H9 (cell line): ENCODE measurements at regions not wholly inside any gene's neighbourhood (a gene's known extent, or its start where the extent isn't known, plus 50 kb on each side); places are given as distances from the start of the nearest gene placed in this dataset.

Source experiments
- DNase-seq: peaks from one replicate; pipeline ENCODE4 v3.0.0-alpha.2; 2017
- H2AFZ ChIP-seq: one replicate; pipeline ENCODE4 v1.6.1; 2013; ENCODE audit warnings: mild to moderate bottlenecking, low read length, control low read depth, moderate library complexity
- H2AK5ac ChIP-seq: 2 replicates; pipeline ENCODE4 v1.6.1; 2013; ENCODE audit warnings: low read length, control low read depth, mixed read lengths; ENCODE audit not compliant: insufficient read length
- H2BK120ac ChIP-seq: one replicate; pipeline ENCODE4 v1.6.1; 2013; ENCODE audit warnings: low read depth, mild to moderate bottlenecking, low read length, control low read depth, inconsistent platforms; ENCODE audit not compliant: poor library complexity, severe bottlenecking
- H2BK12ac ChIP-seq: 2 replicates; pipeline ENCODE4 v1.6.1; 2013; ENCODE audit warnings: low read length, control low read depth, mixed read lengths, low read depth; ENCODE audit not compliant: insufficient read length
- H2BK15ac ChIP-seq: 2 replicates; pipeline ENCODE4 v1.6.1; 2013; ENCODE audit warnings: low read depth, low read length, control low read depth
- H2BK20ac ChIP-seq: one replicate; pipeline ENCODE4 v1.6.1; 2013; ENCODE audit warnings: low read depth, mild to moderate bottlenecking, low read length, control low read depth, inconsistent platforms; ENCODE audit not compliant: poor library complexity, severe bottlenecking
- H2BK5ac ChIP-seq: 2 replicates; pipeline ENCODE4 v1.6.1; 2013; ENCODE audit warnings: low read length, control low read depth, mixed read lengths; ENCODE audit not compliant: insufficient read length
- H3K14ac ChIP-seq: 2 replicates; pipeline ENCODE4 v1.6.1; 2013; ENCODE audit warnings: low read length, control low read depth; ENCODE audit not compliant: insufficient read depth
- H3K18ac ChIP-seq: 2 replicates; pipeline ENCODE4 v1.6.1; 2013; ENCODE audit warnings: low read depth, mild to moderate bottlenecking, mixed read lengths, low read length, control low read depth; ENCODE audit not compliant: insufficient read length
- H3K23ac ChIP-seq: 2 replicates; pipeline ENCODE4 v1.6.1; 2013; ENCODE audit warnings: low read length, control low read depth, mixed read lengths, low read depth; ENCODE audit not compliant: insufficient read length
- H3K23me2 ChIP-seq: 2 replicates; pipeline ENCODE4 v1.6.1; 2013; ENCODE audit warnings: low read depth, mild to moderate bottlenecking, mixed read lengths, low read length, control low read depth; ENCODE audit not compliant: insufficient read length, poor library complexity, severe bottlenecking
- H3K27ac ChIP-seq: 2 replicates; pipeline ENCODE4 v1.5.1; 2013; ENCODE audit warnings: low read length, control low read depth, mixed read lengths, low read depth; ENCODE audit not compliant: insufficient read length
- H3K27me3 ChIP-seq: 2 replicates; pipeline ENCODE4 v1.6.1; 2013; ENCODE audit warnings: low read length, control low read depth, inconsistent platforms; ENCODE audit not compliant: insufficient read depth
- H3K4ac ChIP-seq: 2 replicates; pipeline ENCODE4 v1.6.1; 2013; ENCODE audit warnings: low read depth, mild to moderate bottlenecking, control low read depth, inconsistent platforms, low read length, moderate library complexity
- H3K4me1 ChIP-seq: 2 replicates; pipeline ENCODE4 v1.6.1; 2013; ENCODE audit warnings: low read length, control low read depth, inconsistent platforms; ENCODE audit not compliant: insufficient read depth
- H3K4me2 ChIP-seq: 2 replicates; pipeline ENCODE4 v1.6.1; 2013; ENCODE audit warnings: low read length, control low read depth, mixed read lengths; ENCODE audit not compliant: insufficient read length, insufficient read depth
- H3K56ac ChIP-seq: 2 replicates; pipeline ENCODE4 v1.6.1; 2013; ENCODE audit warnings: low read depth, mild to moderate bottlenecking, mixed read lengths, low read length, control low read depth; ENCODE audit not compliant: insufficient read length
- H3K79me1 ChIP-seq: 2 replicates; pipeline ENCODE4 v1.6.1; 2013; ENCODE audit warnings: low read depth, mild to moderate bottlenecking, moderate library complexity, low read length, control low read depth, inconsistent platforms; ENCODE audit not compliant: insufficient read depth, poor library complexity, severe bottlenecking
- H3K79me2 ChIP-seq: 2 replicates; pipeline ENCODE4 v1.6.1; 2013; ENCODE audit warnings: low read length, control low read depth, inconsistent platforms; ENCODE audit not compliant: insufficient read depth
- H3K9ac ChIP-seq: 2 replicates; pipeline ENCODE4 v1.6.1; 2013; ENCODE audit warnings: low read length, control low read depth, mixed read lengths; ENCODE audit not compliant: insufficient read length; ENCODE audit errors: extremely low read depth
- H3K9me3 ChIP-seq: one replicate; pipeline ENCODE4 v1.6.1; 2013; ENCODE audit warnings: low read depth, low read length, inconsistent platforms; ENCODE audit not compliant: control insufficient read depth
- H3T11ph ChIP-seq: one replicate; pipeline ENCODE4 v1.6.1; 2013; ENCODE audit warnings: mild to moderate bottlenecking, low read length, control low read depth, inconsistent platforms
- H4K20me1 ChIP-seq: one replicate; pipeline ENCODE4 v1.6.1; 2013; ENCODE audit not compliant: control insufficient read depth, insufficient read length, insufficient read depth
- H4K5ac ChIP-seq: 2 replicates; pipeline ENCODE4 v1.6.1; 2013; ENCODE audit warnings: low read depth, mild to moderate bottlenecking, mixed read lengths, low read length, control low read depth; ENCODE audit not compliant: insufficient read length
- H4K8ac ChIP-seq: replicated peaks from 2 replicates; pipeline ENCODE4 v1.6.1; 2013; ENCODE audit warnings: low read length, control low read depth, mixed read lengths, low read depth; ENCODE audit not compliant: insufficient read length
- H4K91ac ChIP-seq: 2 replicates; pipeline ENCODE4 v1.6.1; 2013; ENCODE audit warnings: low read depth, mild to moderate bottlenecking, moderate library complexity, mixed read lengths, low read length, control low read depth; ENCODE audit not compliant: insufficient read length
- H3K27ac Mint-ChIP-seq, 3 experiments: 2 replicates in 2 of 3; 3 replicates in 1 of 3; pipeline ENCODE4 v1.8.0; 2020 to 2021; ENCODE audit warnings: mixed read lengths in 3 of 3, mild to moderate bottlenecking in 1 of 3, moderate library complexity in 1 of 3
- H3K27me3 Mint-ChIP-seq: 2 replicates; pipeline ENCODE4 v1.8.0; 2021; ENCODE audit warnings: low read depth, mild to moderate bottlenecking, moderate library complexity, mixed read lengths
- H3K36me3 Mint-ChIP-seq, 3 experiments: 2 replicates in 2 of 3; 3 replicates in 1 of 3; pipeline ENCODE4 v1.8.0; 2020 to 2021; ENCODE audit warnings: low read depth in 3 of 3, mixed read lengths in 3 of 3; ENCODE audit not compliant: insufficient read depth in 1 of 3
- H3K4me1 Mint-ChIP-seq, 2 experiments: 2 replicates each; pipeline ENCODE4 v1.8.0; 2020; ENCODE audit warnings: mixed read lengths in 2 of 2
- H3K4me3 Mint-ChIP-seq, 2 experiments: 2 replicates in 1 of 2; 3 replicates in 1 of 2; pipeline ENCODE4 v1.8.0; 2020 to 2021; ENCODE audit warnings: mild to moderate bottlenecking in 2 of 2, mixed read lengths in 2 of 2, moderate library complexity in 1 of 2
- H3K9me3 Mint-ChIP-seq, 2 experiments: 2 replicates in 1 of 2; 3 replicates in 1 of 2; pipeline ENCODE4 v1.8.0; 2020; ENCODE audit warnings: mild to moderate bottlenecking in 2 of 2, mixed read lengths in 2 of 2, moderate library complexity in 1 of 2
- CTCF ChIP-seq: fragments of 200-600 bp; sonication (generic); conservative IDR thresholded peaks from 3 replicates; pipeline ENCODE4 v1.8.0; 2021; ENCODE audit warnings: antibody characterized with exemption, mild to moderate bottlenecking
- WGBS: extraction: QIAGEN DNeasy Blood & Tissue Kit; methylation state at CpG from one replicate; pipeline ENCODE4 v1.1.7; 2013; ENCODE audit warnings: missing lambda C conversion rate, low lambda C conversion rate, mixed read lengths; ENCODE audit not compliant: insufficient read length; ENCODE audit errors: extremely low coverage; 5-methylcytosine and 5-hydroxymethylcytosine counted together

- Histone ChIP-seq H3K27ac (no peak overlapping the region), H4K8ac (no peak overlapping the region), H3K4me1 (no peaks in the 10 kb centered on the region), H3K79me1 (no peaks in the 10 kb centered on the region), H3K79me2 (no peaks in the 10 kb centered on the region), H2BK15ac (no peak overlapping the region), H3K18ac (no peak overlapping the region), H2AK5ac (no peak overlapping the region), H3K9me3 (no peaks in the 10 kb centered on the region), H3K9ac (no peak overlapping the region), H2BK20ac (no peak overlapping the region), H3K4ac (no peak overlapping the region), H3K23ac (no peak overlapping the region), H3K4me2 (no peak overlapping the region), H3K23me2 (no peaks in the 10 kb centered on the region), H4K91ac (no peak overlapping the region), H4K20me1 (no peaks in the 10 kb centered on the region), H3T11ph (no peak overlapping the region), H2BK5ac (no peak overlapping the region), H3K56ac (no peak overlapping the region), H3K27me3 (no peaks in the 10 kb centered on the region), H2BK120ac (no peak overlapping the region), H2BK12ac (no peak overlapping the region), H3K14ac (no peak overlapping the region), H2AFZ (no peak overlapping the region), H4K5ac (no peak overlapping the region)
- no peak for DNase-seq
- H3K4me3 Mint-ChIP-seq, result no peak overlapping the region
- H3K9me3 Mint-ChIP-seq, result no peaks in the 10 kb centered on the region; a peak in 1 of 5 replicates
- whole genome bisulfite sequencing, result no CpG with 5 or more reads among the region's 5 CpGs
- no peaks in the 10 kb centered on the region for H3K27me3 Mint-ChIP-seq
- H3K27ac Mint-ChIP-seq, result no peak overlapping the region
- H3K4me1 Mint-ChIP-seq, result peaks cover 5 to 8% of the 10 kb centered on the region in 2 experiments
- no peak for TF ChIP-seq CTCF
- no peaks in the 10 kb centered on the region; a peak in 1 of 7 replicates for H3K36me3 Mint-ChIP-seq
Measured at GRCh38 chr4:114193624-114194399, 214.4 kb upstream of the ARSJ start.
